ENCODE measurements at regions not wholly inside any gene's neighbourhood (a gene's known extent, or its start where the extent isn't known, plus 50 kb on each side); places are given as distances from the start of the nearest gene placed in this dataset.

- Histone ChIP-seq H3K4me1 (no peaks in the 10 kb centered on the region), H3K9me3 (no peaks in the 10 kb centered on the region), H3K27me3 (replicated peaks; ENCODE audit: control insufficient read depth, insufficient read depth, low read length) (no peaks in the 10 kb centered on the region), H3K36me3 (ENCODE audit: control insufficient read depth, insufficient read depth, low read length) (no peaks in the 10 kb centered on the region), H3K4me3 (ENCODE audit: low read depth, low read length) (no peak overlapping the region)
- no peak for TF ChIP-seq CTCF (IDR thresholded peaks at IDR 0.05; ENCODE audit: insufficient read depth in 1 of 2, low read depth in 1 of 2, low read length in 1 of 2, severe bottlenecking in 1 of 2, unreplicated experiment in 1 of 2)
- no peaks in the 10 kb centered on the region for H3K36me3 Mint-ChIP-seq (ENCODE audit: insufficient read depth, unreplicated experiment)
- no peak overlapping the region for H3K4me3 Mint-ChIP-seq (ENCODE audit: unreplicated experiment)
- no peak for DNase-seq
- no peaks in the 10 kb centered on the region for H3K4me1 Mint-ChIP-seq (ENCODE audit: low read depth, unreplicated experiment)
- H3K27ac Mint-ChIP-seq (ENCODE audit: unreplicated experiment): no peak overlapping the region
- no peaks in the 10 kb centered on the region for H3K9me3 Mint-ChIP-seq (ENCODE audit: unreplicated experiment)
- BruUV-seq (replicated peaks): no TSS peak
- intact Hi-C loops (cut with micrococcal nuclease; ENCODE audit: unreplicated experiment): no loop called here
- ChIA-PET CTCF (no interaction called here), POLR2A (no interaction called here)
- H3K27me3 Mint-ChIP-seq (ENCODE audit: insufficient read depth, unreplicated experiment): no peaks in the 10 kb centered on the region
These were observed 183.5 kb upstream of the ADGRL4 start for GRCh38 chr1:79190074-79190473.

GRCh38 chr1:79188337-79188736 is 181.8 kb upstream of the ADGRL4 start:
- Mint-ChIP-seq H3K27ac (ENCODE audit: unreplicated experiment) (no peak overlapping the region), H3K4me1 (ENCODE audit: low read depth, unreplicated experiment) (no peaks in the 10 kb centered on the region), H3K4me3 (ENCODE audit: unreplicated experiment) (no peak overlapping the region), H3K36me3 (ENCODE audit: insufficient read depth, unreplicated experiment) (no peaks in the 10 kb centered on the region), H3K9me3 (ENCODE audit: unreplicated experiment) (no peaks in the 10 kb centered on the region), H3K27me3 (ENCODE audit: insufficient read depth, unreplicated experiment) (no peaks in the 10 kb centered on the region)
- Histone ChIP-seq H3K36me3 (ENCODE audit: control insufficient read depth, insufficient read depth, low read length) (no peaks in the 10 kb centered on the region), H3K4me1 (no peaks in the 10 kb centered on the region), H3K9me3 (no peaks in the 10 kb centered on the region), H3K4me3 (ENCODE audit: low read depth, low read length) (no peak overlapping the region), H3K27me3 (replicated peaks; ENCODE audit: control insufficient read depth, insufficient read depth, low read length) (no peaks in the 10 kb centered on the region)
- ChIA-PET POLR2A (no interaction called here), CTCF (no interaction called here)
- BruUV-seq (replicated peaks): no TSS peak
- no peak for TF ChIP-seq CTCF (IDR thresholded peaks at IDR 0.05; ENCODE audit: insufficient read depth in 1 of 2, low read depth in 1 of 2, low read length in 1 of 2, severe bottlenecking in 1 of 2, unreplicated experiment in 1 of 2)
- intact Hi-C loops (cut with micrococcal nuclease; ENCODE audit: unreplicated experiment): no loop called here
- no peak for DNase-seq

- H3K9me3 Mint-ChIP-seq (ENCODE audit: unreplicated experiment): no peaks in the 10 kb centered on the region
- ChIA-PET CTCF (no interaction called here), POLR2A (no interaction called here)
- H3K4me3 Mint-ChIP-seq (ENCODE audit: unreplicated experiment): no peak overlapping the region
- TF ChIP-seq CTCF (IDR thresholded peaks at IDR 0.05; ENCODE audit: insufficient read depth in 1 of 2, low read depth in 1 of 2, low read length in 1 of 2, severe bottlenecking in 1 of 2, unreplicated experiment in 1 of 2): no peak
- no peak for DNase-seq
- Histone ChIP-seq H3K27me3 (replicated peaks; ENCODE audit: control insufficient read depth, insufficient read depth, low read length) (no peaks in the 10 kb centered on the region), H3K4me1 (no peaks in the 10 kb centered on the region), H3K4me3 (ENCODE audit: low read depth, low read length) (no peak overlapping the region), H3K36me3 (ENCODE audit: control insufficient read depth, insufficient read depth, low read length) (no peaks in the 10 kb centered on the region), H3K9me3 (no peaks in the 10 kb centered on the region)
- H3K27me3 Mint-ChIP-seq (ENCODE audit: insufficient read depth, unreplicated experiment): no peaks in the 10 kb centered on the region
- H3K27ac Mint-ChIP-seq (ENCODE audit: unreplicated experiment): no peak overlapping the region
- no peaks in the 10 kb centered on the region for H3K36me3 Mint-ChIP-seq (ENCODE audit: insufficient read depth, unreplicated experiment)
- no peaks in the 10 kb centered on the region for H3K4me1 Mint-ChIP-seq (ENCODE audit: low read depth, unreplicated experiment)
- no TSS peak for BruUV-seq (replicated peaks)
- intact Hi-C loops (cut with micrococcal nuclease; ENCODE audit: unreplicated experiment): no loop called here
These were observed 179.7 kb upstream of the ADGRL4 start for GRCh38 chr1:79186260-79186659.

All from Caco-2 (cell line).